Nephron progenitor cell (in vitro differentiated cells): ENCODE measurements at regions not wholly inside any gene's neighbourhood (a gene's known extent, or its start where the extent isn't known, plus 50 kb on each side); places are given as distances from the start of the nearest gene placed in this dataset.

ENCODE experiments used
- DNase-seq: peaks from one replicate; pipeline ENCODE4 v3.0.0; 2021
- H3K27ac Mint-ChIP-seq: 2 replicates; pipeline ENCODE4 v1.8.0; 2021; ENCODE audit warnings: mild to moderate bottlenecking, moderate library complexity, mixed read lengths
- H3K27me3 Mint-ChIP-seq: 2 replicates; pipeline ENCODE4 v1.8.0; 2021; ENCODE audit warnings: mild to moderate bottlenecking, low read depth, mixed read lengths; ENCODE audit not compliant: poor library complexity
- H3K36me3 Mint-ChIP-seq: 2 replicates; pipeline ENCODE4 v1.8.0; 2021; ENCODE audit warnings: low read depth, mixed read lengths
- H3K4me1 Mint-ChIP-seq: 2 replicates; pipeline ENCODE4 v1.8.0; 2021; ENCODE audit warnings: mixed read lengths
- H3K4me3 Mint-ChIP-seq: 2 replicates; pipeline ENCODE4 v1.8.0; 2021; ENCODE audit warnings: mild to moderate bottlenecking, moderate library complexity, mixed read lengths
- H3K9me3 Mint-ChIP-seq: 2 replicates; pipeline ENCODE4 v1.8.0; 2021; ENCODE audit warnings: mild to moderate bottlenecking, moderate library complexity, mixed read lengths
- TF ChIP-seq, protein P1 (sequence below): fragments of 200-600 bp; sonication (generic); IDR thresholded peaks from 2 replicates; pipeline ENCODE4 v1.5.0; 2021; ENCODE audit warnings: antibody characterized with exemption

DNA sequence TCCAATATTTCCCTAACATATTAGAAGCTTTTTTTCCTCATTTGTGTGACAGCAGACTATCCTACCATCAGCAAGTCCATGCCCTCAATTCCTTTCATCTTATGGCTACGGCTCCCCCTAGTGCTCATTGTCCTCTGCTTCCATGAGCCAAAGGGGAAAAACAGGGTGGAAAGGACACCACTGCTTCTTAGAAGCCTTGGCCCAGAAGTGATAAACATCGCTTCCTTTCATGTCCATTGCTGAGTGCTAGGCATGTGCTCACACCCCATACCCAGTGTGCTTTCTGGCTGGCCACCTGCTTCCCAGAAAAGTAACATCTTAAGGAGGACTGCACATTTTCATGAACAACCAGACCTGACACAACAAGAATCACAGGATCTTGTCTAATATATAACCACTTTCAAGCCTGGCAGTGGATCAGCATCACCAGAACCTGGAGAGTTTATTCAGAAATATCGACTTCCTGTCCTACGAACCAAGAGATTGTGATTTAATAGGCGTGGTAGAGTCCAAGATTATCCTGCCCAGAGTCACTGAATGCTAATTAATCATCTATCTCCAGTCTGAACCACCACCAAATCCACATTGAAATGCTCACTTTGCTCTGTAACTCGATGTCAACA is 650.5 kb upstream of the SORCS1 start:
- Mint-ChIP-seq H3K4me1 (peaks cover 5% of the 10 kb centered on the region), H3K27me3 (peaks cover 2% of the 10 kb centered on the region), H3K9me3 (no peaks in the 10 kb centered on the region), H3K4me3 (no peak overlapping the region), H3K27ac (no peak overlapping the region), H3K36me3 (no peaks in the 10 kb centered on the region)
- TF ChIP-seq, protein P1, sequence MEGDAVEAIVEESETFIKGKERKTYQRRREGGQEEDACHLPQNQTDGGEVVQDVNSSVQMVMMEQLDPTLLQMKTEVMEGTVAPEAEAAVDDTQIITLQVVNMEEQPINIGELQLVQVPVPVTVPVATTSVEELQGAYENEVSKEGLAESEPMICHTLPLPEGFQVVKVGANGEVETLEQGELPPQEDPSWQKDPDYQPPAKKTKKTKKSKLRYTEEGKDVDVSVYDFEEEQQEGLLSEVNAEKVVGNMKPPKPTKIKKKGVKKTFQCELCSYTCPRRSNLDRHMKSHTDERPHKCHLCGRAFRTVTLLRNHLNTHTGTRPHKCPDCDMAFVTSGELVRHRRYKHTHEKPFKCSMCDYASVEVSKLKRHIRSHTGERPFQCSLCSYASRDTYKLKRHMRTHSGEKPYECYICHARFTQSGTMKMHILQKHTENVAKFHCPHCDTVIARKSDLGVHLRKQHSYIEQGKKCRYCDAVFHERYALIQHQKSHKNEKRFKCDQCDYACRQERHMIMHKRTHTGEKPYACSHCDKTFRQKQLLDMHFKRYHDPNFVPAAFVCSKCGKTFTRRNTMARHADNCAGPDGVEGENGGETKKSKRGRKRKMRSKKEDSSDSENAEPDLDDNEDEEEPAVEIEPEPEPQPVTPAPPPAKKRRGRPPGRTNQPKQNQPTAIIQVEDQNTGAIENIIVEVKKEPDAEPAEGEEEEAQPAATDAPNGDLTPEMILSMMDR = peak; percentile 62
- peak; percentile 52 for DNase-seq

GRCh38 chr10:107813451-107814162 is 649.1 kb upstream of the SORCS1 start:
- TF ChIP-seq, protein P1 = no peak
- no peaks in the 10 kb centered on the region for H3K9me3 Mint-ChIP-seq
- no peak overlapping the region for H3K4me3 Mint-ChIP-seq
- DNase-seq = no peak
- peaks cover 5% of the 10 kb centered on the region for H3K4me1 Mint-ChIP-seq
- H3K27me3 Mint-ChIP-seq = peaks cover 2% of the 10 kb centered on the region
- no peaks in the 10 kb centered on the region for H3K36me3 Mint-ChIP-seq
- H3K27ac Mint-ChIP-seq = peak overlapping the region; percentile 1

- no peak overlapping the region for H3K27ac Mint-ChIP-seq
- no peaks in the 10 kb centered on the region for H3K9me3 Mint-ChIP-seq
- peaks cover 24% of the 10 kb centered on the region for H3K4me1 Mint-ChIP-seq
- H3K4me3 Mint-ChIP-seq = no peak overlapping the region
- H3K27me3 Mint-ChIP-seq = peaks cover under 1% of the 10 kb centered on the region
- no peaks in the 10 kb centered on the region for H3K36me3 Mint-ChIP-seq
- TF ChIP-seq, protein P1 = no peak
- DNase-seq = no peak
Observed at GRCh38 chr10:107809889-107810288, 645.4 kb upstream of the SORCS1 start.

DNA sequence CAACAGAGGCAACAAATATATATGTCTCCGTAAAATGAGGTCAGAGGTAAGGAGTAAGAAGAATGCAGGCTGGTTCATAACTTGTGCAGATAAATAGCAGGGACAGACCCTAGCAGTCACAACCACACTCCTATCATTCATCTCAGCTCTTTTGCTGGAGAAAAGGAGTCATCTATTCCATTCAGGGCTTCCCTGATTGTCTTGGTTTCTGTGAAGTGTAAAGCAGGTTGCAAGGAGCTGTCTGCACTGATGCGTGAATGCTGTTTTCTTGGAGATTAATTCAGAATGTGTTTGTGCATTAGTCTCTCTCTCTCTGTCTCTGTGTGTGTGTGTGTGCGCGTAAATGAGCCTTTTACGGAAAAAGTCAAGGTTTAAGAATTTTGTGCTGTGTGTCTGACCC is 643.3 kb upstream of the SORCS1 start:
- no peak for DNase-seq
- no peak overlapping the region for H3K4me3 Mint-ChIP-seq
- H3K4me1 Mint-ChIP-seq = peaks cover 19% of the 10 kb centered on the region
- TF ChIP-seq, protein P1 = no peak
- no peak overlapping the region for H3K27ac Mint-ChIP-seq
- no peaks in the 10 kb centered on the region for H3K36me3 Mint-ChIP-seq
- peaks cover 3% of the 10 kb centered on the region for H3K27me3 Mint-ChIP-seq
- H3K9me3 Mint-ChIP-seq = no peaks in the 10 kb centered on the region

DNA sequence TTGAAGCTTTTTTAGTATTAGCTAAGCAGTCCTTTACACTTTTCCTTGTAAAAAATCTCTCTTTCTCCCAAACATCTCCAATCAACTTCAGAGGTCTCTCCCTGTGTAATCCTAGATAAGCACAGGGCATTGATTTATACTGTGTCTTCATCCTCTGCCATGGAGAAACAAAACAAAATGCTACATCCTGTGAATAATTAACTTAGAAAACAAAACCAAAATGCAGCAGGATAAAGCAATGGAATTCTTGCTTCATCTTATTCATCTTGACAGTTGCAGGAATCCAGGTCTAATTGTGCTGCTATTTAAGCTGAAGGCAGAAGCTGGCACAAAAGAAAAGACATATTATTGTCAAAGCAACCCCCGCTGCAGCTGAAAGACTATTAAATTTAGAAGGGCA is 641.5 kb upstream of the SORCS1 start:
- Mint-ChIP-seq H3K4me3 (no peak overlapping the region), H3K36me3 (no peaks in the 10 kb centered on the region), H3K27ac (no peak overlapping the region), H3K27me3 (peaks cover 3% of the 10 kb centered on the region), H3K9me3 (no peaks in the 10 kb centered on the region), H3K4me1 (peaks cover 19% of the 10 kb centered on the region)
- TF ChIP-seq, protein P1 = no peak
- no peak for DNase-seq

GRCh38 chr10:107803546-107803945 is 639.0 kb upstream of the SORCS1 start:
- no peaks in the 10 kb centered on the region for H3K9me3 Mint-ChIP-seq
- TF ChIP-seq, protein P1 = no peak
- peak overlapping the region; percentile 29 for H3K27ac Mint-ChIP-seq
- peaks cover 3% of the 10 kb centered on the region for H3K27me3 Mint-ChIP-seq
- H3K4me1 Mint-ChIP-seq = peaks cover 19% of the 10 kb centered on the region
- no peaks in the 10 kb centered on the region for H3K36me3 Mint-ChIP-seq
- no peak overlapping the region for H3K4me3 Mint-ChIP-seq
- DNase-seq = no peak
